Effector memory CD8-positive, alpha-beta T cell (primary cell): ENCODE measurements at regions not wholly inside any gene's neighbourhood (a gene's known extent, or its start where the extent isn't known, plus 50 kb on each side); places are given as distances from the start of the nearest gene placed in this dataset.

ENCODE experiments used
- ATAC-seq: fragments of 150-1000 bp; cut with Tn5 transposase; replicated peaks from 2 replicates; pipeline ENCODE4 v1.10.0; 2021; ENCODE audit warnings: mild to moderate bottlenecking, moderate library complexity
- DNase-seq, 3 experiments: peaks; one replicate each; pipeline ENCODE4 v3.0.0; 2021
- H3K27ac Mint-ChIP-seq, 2 donors: one replicate each; pipeline ENCODE4 v1.8.0; 2022; ENCODE audit warnings: mild to moderate bottlenecking in 2 of 2, mixed read lengths in 2 of 2, moderate library complexity in 2 of 2
- H3K27me3 Mint-ChIP-seq, 2 donors: one replicate each; pipeline ENCODE4 v1.8.0; 2022; ENCODE audit warnings: mixed read lengths in 2 of 2
- H3K36me3 Mint-ChIP-seq: one replicate; pipeline ENCODE4 v1.8.0; 2022; ENCODE audit warnings: mild to moderate bottlenecking, moderate library complexity, mixed read lengths; ENCODE audit not compliant: insufficient read depth
- H3K4me1 Mint-ChIP-seq, 2 donors: one replicate each; pipeline ENCODE4 v1.8.0; 2022; ENCODE audit warnings: low read depth in 2 of 2, mixed read lengths in 2 of 2
- H3K4me3 Mint-ChIP-seq, 2 donors: one replicate each; pipeline ENCODE4 v1.8.0; 2022; ENCODE audit warnings: mild to moderate bottlenecking in 2 of 2, mixed read lengths in 2 of 2, moderate library complexity in 2 of 2
- H3K9me3 Mint-ChIP-seq, 2 donors: one replicate each; pipeline ENCODE4 v1.8.0; 2022; ENCODE audit warnings: mixed read lengths in 2 of 2

DNA sequence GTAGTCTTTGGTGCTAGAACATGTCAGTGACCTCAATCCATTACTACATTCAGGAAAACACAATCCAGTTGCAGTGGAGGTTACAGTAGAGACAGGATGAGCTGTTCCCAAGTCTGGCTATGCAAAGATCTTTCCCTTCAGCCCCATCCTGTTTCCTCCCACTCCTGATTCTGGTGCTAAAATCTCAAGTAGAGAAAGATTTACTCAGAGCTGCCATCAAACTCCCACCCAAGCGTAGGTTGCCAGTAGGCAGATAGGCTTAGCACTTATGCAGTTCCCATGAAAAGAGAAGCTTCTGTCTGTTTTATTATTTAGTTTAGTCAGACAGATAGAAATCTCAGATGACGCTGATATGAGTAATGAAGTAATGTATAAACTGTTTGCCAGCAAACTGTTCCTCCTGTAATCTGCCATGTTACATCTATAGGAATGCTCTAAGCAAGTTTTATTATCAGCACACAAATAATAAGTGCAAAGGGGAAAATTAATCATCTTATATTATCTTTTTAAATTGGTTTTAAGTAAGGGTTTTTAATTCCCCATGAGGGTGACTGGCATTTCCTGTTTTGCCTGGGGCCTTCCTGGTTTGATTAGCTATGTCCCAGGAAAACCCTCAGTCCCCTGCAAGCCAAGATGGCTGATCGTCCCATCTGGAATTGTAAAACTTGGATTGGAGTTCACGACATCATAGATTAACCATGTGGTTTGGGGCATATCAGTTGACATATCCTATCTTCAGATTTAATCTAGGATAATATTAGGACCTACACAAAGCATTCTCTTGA lies 188.3 kb upstream of the PALMD start:
- no peaks in the 10 kb centered on the region for H3K36me3 Mint-ChIP-seq
- DNase-seq (no peak), ATAC-seq (no peak)
- H3K27me3 Mint-ChIP-seq = peaks cover 6 to 10% of the 10 kb centered on the region in 2 donors
- H3K4me3 Mint-ChIP-seq = no peak overlapping the region
- no peak overlapping the region for H3K27ac Mint-ChIP-seq
- no peaks in the 10 kb centered on the region for H3K9me3 Mint-ChIP-seq
- no peaks in the 10 kb centered on the region for H3K4me1 Mint-ChIP-seq

DNA sequence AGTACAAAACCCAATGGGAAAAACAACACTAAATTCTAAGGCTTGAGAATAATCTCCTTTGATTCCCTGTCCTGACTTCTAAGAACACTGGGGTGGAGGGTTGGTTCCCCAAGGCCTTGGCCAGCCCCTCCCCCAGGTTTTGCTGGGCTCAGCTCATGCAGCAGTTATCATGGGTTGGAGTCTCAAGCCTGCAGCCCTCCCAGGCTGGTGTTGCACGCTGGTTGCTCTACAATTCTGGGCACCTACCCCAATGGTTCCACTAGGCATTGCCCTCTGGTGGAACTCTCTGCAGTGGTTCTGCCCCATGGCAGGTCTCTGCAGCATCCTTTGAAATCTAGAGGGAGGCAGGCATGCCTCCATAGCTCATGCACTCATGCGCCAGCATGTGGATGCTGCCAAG lies 184.4 kb upstream of the PALMD start:
- no peak overlapping the region for H3K4me3 Mint-ChIP-seq
- ATAC-seq (no peak), DNase-seq (no peak)
- H3K27ac Mint-ChIP-seq = no peak overlapping the region
- peaks cover 3 to 5% of the 10 kb centered on the region in 2 donors for H3K27me3 Mint-ChIP-seq
- no peaks in the 10 kb centered on the region for H3K9me3 Mint-ChIP-seq
- H3K36me3 Mint-ChIP-seq = no peaks in the 10 kb centered on the region
- no peaks in the 10 kb centered on the region for H3K4me1 Mint-ChIP-seq

GRCh38 chr1:99464738-99465137 lies 181.2 kb upstream of the PALMD start:
- Mint-ChIP-seq H3K27me3 (no peaks in the 10 kb centered on the region), H3K4me3 (no peak overlapping the region), H3K27ac (no peak overlapping the region), H3K9me3 (no peaks in the 10 kb centered on the region), H3K4me1 (no peaks in the 10 kb centered on the region), H3K36me3 (no peaks in the 10 kb centered on the region)
- DNase-seq (no peak), ATAC-seq (no peak)

DNA sequence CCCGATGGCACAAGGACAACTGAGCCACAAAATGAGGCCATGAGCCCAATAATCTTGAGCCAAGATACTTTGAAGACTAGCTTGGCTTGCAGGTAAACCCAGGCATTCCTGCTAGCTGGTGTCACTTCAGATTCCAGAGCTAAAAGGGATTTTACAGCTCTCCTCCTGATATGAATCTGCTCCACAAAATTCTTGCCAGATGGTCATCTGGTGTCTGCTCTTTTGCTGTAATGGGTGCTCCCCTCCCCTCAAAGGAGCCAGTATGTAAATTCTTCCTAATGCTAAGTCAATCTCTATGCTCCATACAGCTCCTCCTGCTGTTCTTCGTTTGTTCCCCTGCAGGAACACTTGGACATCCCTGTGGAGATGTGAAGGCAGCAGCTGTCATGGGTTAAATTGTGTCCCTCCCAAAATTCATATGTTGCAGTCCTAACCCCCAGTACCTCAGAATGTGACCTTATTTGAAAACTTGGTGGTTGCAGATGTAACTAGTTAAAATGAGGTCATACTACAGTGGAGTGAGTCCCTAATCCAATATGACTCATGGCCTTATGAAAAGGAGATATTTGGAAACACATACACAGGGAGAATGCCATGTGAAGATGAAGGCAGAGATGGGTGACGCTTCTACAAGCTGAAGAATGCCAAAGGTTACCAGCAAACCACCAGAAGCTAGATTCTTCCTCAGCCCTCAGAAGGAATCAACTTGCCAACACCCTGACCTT lies 180.6 kb upstream of the PALMD start:
- Mint-ChIP-seq H3K9me3 (no peaks in the 10 kb centered on the region), H3K4me3 (no peak overlapping the region), H3K4me1 (no peaks in the 10 kb centered on the region), H3K36me3 (no peaks in the 10 kb centered on the region), H3K27ac (no peak overlapping the region), H3K27me3 (no peaks in the 10 kb centered on the region)
- ATAC-seq (no peak), DNase-seq (no peak)

GRCh38 chr1:99467645-99468044 lies 178.3 kb upstream of the PALMD start:
- Mint-ChIP-seq H3K9me3 (no peaks in the 10 kb centered on the region), H3K36me3 (no peaks in the 10 kb centered on the region), H3K27ac (no peak overlapping the region), H3K4me1 (no peaks in the 10 kb centered on the region), H3K27me3 (peaks cover 0 to 5% of the 10 kb centered on the region in 2 donors), H3K4me3 (no peak overlapping the region)
- DNase-seq (no peak), ATAC-seq (no peak)

DNA sequence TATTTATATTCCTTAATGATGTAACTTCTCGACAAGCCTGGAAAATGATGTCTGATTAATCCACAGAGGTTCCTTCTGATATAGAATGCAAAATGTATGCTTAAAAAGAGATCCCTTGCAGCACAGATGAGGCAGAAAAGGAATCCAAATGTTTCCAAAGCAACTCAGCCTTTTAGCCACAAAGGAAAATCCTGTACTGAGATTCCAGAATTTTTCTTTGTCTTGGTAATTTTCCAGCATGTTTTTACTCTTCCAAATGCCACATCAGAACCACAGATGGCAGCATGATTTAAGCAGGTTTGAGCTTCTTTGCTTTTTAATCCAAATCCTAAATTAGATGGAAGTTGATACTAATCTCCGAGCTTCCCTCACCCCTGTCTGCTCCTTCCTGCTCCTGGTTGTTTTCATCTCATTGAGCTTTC lies 176.4 kb upstream of the PALMD start:
- no peaks in the 10 kb centered on the region for H3K9me3 Mint-ChIP-seq
- no peaks in the 10 kb centered on the region for H3K4me1 Mint-ChIP-seq
- ATAC-seq = no peak
- H3K36me3 Mint-ChIP-seq = no peaks in the 10 kb centered on the region
- H3K27me3 Mint-ChIP-seq = peaks cover 2 to 9% of the 10 kb centered on the region in 2 donors
- H3K4me3 Mint-ChIP-seq = no peak overlapping the region
- DNase-seq = no peak
- H3K27ac Mint-ChIP-seq = no peak overlapping the region

DNA sequence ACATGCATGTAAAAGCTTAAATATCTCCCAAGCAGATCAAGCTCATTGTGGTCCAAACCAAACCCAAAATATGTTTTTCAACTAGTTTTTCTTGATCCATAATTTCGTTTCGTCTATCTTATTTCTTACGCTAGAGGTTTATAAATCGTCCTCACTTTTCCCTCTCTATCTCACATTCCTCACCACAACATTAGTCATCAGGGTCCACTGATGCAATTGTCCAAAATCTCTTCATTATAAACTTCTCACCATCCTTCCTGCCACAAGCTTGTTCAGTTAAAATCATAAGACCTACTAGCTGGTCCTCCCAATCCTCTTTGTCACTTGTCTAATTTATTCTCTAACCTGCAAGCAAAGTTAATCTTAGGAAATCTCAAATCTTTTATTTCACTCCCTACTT lies 173.0 kb upstream of the PALMD start:
- ATAC-seq (no peak), DNase-seq (no peak)
- H3K27me3 Mint-ChIP-seq = peaks cover 14 to 15% of the 10 kb centered on the region in 2 donors
- no peaks in the 10 kb centered on the region for H3K4me1 Mint-ChIP-seq
- no peak overlapping the region for H3K4me3 Mint-ChIP-seq
- no peaks in the 10 kb centered on the region for H3K36me3 Mint-ChIP-seq
- no peaks in the 10 kb centered on the region for H3K9me3 Mint-ChIP-seq
- H3K27ac Mint-ChIP-seq = no peak overlapping the region

- no peak for DNase-seq
- H3K27ac Mint-ChIP-seq = no peak overlapping the region
- no peaks in the 10 kb centered on the region for H3K36me3 Mint-ChIP-seq
These were observed 171.5 kb upstream of the PALMD start for GRCh38 chr1:99474350-99474893.

DNA sequence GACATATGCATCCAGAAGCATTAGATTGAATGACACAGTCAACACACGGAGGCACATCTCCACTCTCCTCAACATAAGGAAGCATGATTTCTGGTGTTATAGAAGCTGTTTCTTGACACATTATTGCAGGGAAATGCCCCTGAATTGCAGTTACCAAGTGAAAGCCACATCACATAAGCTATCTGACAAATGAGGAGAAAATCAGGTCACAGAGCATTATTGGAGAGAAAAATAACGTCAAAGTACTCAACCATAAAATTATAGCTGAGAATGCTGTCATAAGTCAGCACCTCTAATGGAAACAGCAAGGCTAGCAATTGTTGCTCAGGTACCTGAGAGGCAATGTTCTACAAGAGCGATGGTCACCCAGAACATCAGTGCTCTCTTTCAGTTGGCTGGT lies 169.9 kb upstream of the PALMD start:
- H3K4me3 Mint-ChIP-seq = no peak overlapping the region
- no peaks in the 10 kb centered on the region for H3K36me3 Mint-ChIP-seq
- H3K27me3 Mint-ChIP-seq = peaks cover 14 to 15% of the 10 kb centered on the region in 2 donors
- H3K4me1 Mint-ChIP-seq = no peaks in the 10 kb centered on the region
- no peak for DNase-seq
- H3K27ac Mint-ChIP-seq = no peak overlapping the region
- no peak for ATAC-seq
- H3K9me3 Mint-ChIP-seq = no peaks in the 10 kb centered on the region

More at GRCh38 chr1:99474350-99474893, 171.5 kb upstream of the PALMD start:
- H3K4me3 Mint-ChIP-seq = no peak overlapping the region
- ATAC-seq = no peak
- peaks cover 14 to 15% of the 10 kb centered on the region in 2 donors for H3K27me3 Mint-ChIP-seq
- H3K4me1 Mint-ChIP-seq = no peaks in the 10 kb centered on the region
- no peaks in the 10 kb centered on the region for H3K9me3 Mint-ChIP-seq

DNA sequence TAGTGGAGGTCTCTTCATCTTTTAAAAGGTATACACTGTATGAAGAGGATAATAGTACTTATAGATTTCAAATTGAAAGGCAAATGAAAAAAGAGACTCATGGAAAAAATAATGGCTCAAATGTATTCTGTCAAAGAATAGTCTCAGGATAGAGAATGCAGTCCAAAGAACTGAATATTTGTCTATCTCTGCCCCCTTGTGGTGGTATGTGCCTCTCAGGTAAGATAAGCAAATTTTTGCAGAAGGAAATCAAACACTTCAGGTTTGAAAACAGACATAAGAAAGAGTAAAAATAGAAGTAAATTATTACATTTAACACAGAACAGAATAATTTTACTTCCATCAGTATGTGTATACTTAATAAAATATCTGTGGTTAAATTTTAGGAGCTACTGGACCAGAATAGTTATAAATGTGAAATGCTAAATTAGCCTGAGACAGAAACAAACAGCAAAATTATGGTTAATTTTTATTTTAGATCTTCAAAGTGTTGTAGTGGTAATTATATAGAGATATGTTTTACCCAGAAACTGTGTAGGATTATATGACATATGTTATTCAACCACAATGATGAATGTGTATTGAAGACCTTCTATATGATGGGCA lies 164.4 kb upstream of the PALMD start:
- Mint-ChIP-seq H3K4me1 (no peaks in the 10 kb centered on the region), H3K36me3 (no peaks in the 10 kb centered on the region), H3K27me3 (peaks cover 7 to 16% of the 10 kb centered on the region in 2 donors), H3K9me3 (no peaks in the 10 kb centered on the region), H3K4me3 (no peak overlapping the region), H3K27ac (no peak overlapping the region)
- ATAC-seq (peak; percentile 32), DNase-seq (peak; percentile 9 to 21 (median 20))

GRCh38 chr1:99482286-99482685 lies 163.6 kb upstream of the PALMD start:
- Mint-ChIP-seq H3K27ac (no peak overlapping the region), H3K9me3 (no peaks in the 10 kb centered on the region), H3K36me3 (no peaks in the 10 kb centered on the region), H3K4me3 (no peak overlapping the region), H3K27me3 (peaks cover 7 to 16% of the 10 kb centered on the region in 2 donors), H3K4me1 (no peaks in the 10 kb centered on the region)
- DNase-seq (no peak), ATAC-seq (no peak)

DNA sequence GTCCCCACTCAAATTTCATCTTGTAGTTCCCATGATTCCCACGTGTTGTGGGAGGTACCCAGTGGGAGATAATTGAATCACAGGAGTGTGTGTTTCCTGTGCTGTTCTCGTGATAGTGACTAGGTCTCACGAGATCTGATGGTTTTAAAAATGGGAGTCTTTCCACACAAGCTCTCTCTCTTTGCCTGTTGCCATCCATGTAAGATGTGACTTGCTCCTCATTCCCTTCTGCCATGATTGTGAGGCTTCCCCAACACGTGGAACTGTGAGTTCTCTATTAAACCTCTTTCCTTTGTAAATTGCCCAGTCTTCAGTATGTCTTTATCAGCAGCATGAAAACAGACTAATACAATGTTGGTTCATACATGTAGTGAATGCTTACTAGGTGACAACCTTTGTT lies 163.2 kb upstream of the PALMD start:
- peaks cover 7 to 16% of the 10 kb centered on the region in 2 donors for H3K27me3 Mint-ChIP-seq
- ATAC-seq (no peak), DNase-seq (no peak)
- H3K27ac Mint-ChIP-seq = no peak overlapping the region
- no peak overlapping the region for H3K4me3 Mint-ChIP-seq
- H3K4me1 Mint-ChIP-seq = no peaks in the 10 kb centered on the region
- H3K36me3 Mint-ChIP-seq = no peaks in the 10 kb centered on the region
- no peaks in the 10 kb centered on the region for H3K9me3 Mint-ChIP-seq

DNA sequence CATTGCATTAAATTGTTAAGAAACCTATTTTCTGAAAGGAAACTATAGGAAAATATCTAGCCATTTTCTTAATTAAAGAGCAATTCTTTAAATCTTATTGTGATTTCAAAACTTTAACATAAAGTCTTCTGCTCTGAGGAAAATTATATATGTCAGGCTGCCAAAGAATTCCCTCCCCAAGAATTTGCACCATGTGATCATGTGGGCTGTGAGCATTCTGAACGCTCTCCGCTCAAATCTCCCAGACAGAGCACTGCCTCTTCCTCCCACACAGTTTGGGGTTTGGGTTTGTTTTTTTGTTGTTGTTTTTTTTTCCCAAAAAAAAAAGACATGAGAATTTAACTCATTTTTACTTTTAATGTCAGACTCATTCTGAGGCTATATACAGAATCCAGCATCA lies 155.9 kb upstream of the PALMD start:
- ATAC-seq = no peak
- no peaks in the 10 kb centered on the region for H3K4me1 Mint-ChIP-seq
- DNase-seq = no peak
- no peak overlapping the region for H3K27ac Mint-ChIP-seq
- no peaks in the 10 kb centered on the region for H3K36me3 Mint-ChIP-seq
- no peaks in the 10 kb centered on the region for H3K9me3 Mint-ChIP-seq
- peaks cover 7 to 8% of the 10 kb centered on the region in 2 donors for H3K27me3 Mint-ChIP-seq
- H3K4me3 Mint-ChIP-seq = no peak overlapping the region
